ENCODE measurements at regions not wholly inside any gene's neighbourhood (a gene's known extent, or its start where the extent isn't known, plus 50 kb on each side); places are given as distances from the start of the nearest gene placed in this dataset.

DNA sequence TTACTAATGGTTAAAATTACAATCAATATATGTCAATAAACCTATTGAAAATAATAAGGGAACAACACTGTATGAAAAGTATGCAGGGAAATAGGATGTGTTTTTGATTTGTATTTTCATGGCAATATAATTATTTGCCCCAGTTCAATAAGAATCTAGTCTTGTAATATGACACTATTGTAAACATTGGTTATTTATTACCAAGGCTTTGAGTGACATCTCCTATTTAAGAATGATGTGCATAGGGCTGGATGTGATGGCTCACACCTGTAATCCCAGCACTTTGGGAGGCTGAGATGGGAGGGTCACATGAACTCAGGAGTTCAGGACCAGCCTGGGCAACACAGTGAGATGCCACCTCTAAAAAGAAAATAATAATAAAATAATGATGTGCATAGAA lies 78.6 kb upstream of the DTNBP1 start:
- ChIA-PET POLR2A (no interaction called here), CTCF (no interaction called here)
- no peaks in the 10 kb centered on the region for H3K36me3 ChIP-seq (ENCODE audit: control insufficient read depth in 2 of 2, insufficient read depth in 1 of 2, low read length in 2 of 2)
- H3K4me3 ChIP-seq (ENCODE audit: low read depth, low read length), result no peak overlapping the region
- no peaks in the 10 kb centered on the region; the same call in 1 of the 2 replicates for H3K4me1 ChIP-seq (ENCODE audit: control insufficient read depth, insufficient read depth, low read length)
- H3K27ac ChIP-seq (ENCODE audit: extremely low read depth, low read depth, low read length), result no peak overlapping the region
- no peaks in the 10 kb centered on the region for H3K9me3 ChIP-seq (ENCODE audit: control insufficient read depth, insufficient read depth, low read depth, low read length)
- TF ChIP-seq ZNF394 (tag by site-specific recombination; IDR thresholded peaks at IDR 0.05; ENCODE audit: borderline replicate concordance), result no peak
- TF ChIP-seq ZNF221 (tag by site-specific recombination; IDR thresholded peaks at IDR 0.05; ENCODE audit: borderline replicate concordance), result no peak
- TF ChIP-seq, protein P1, sequence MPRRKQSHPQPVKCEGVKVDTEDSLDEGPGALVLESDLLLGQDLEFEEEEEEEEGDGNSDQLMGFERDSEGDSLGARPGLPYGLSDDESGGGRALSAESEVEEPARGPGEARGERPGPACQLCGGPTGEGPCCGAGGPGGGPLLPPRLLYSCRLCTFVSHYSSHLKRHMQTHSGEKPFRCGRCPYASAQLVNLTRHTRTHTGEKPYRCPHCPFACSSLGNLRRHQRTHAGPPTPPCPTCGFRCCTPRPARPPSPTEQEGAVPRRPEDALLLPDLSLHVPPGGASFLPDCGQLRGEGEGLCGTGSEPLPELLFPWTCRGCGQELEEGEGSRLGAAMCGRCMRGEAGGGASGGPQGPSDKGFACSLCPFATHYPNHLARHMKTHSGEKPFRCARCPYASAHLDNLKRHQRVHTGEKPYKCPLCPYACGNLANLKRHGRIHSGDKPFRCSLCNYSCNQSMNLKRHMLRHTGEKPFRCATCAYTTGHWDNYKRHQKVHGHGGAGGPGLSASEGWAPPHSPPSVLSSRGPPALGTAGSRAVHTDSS (tag by site-specific recombination; IDR thresholded peaks at IDR 0.05), result no peak
- no peak for TF ChIP-seq ZNF791 (tag by site-specific recombination; IDR thresholded peaks at IDR 0.05)
- no peak for TF ChIP-seq IKZF3 (tag by site-specific recombination; IDR thresholded peaks at IDR 0.05)
- no peak for TF ChIP-seq ZNF501 (tag by site-specific recombination; IDR thresholded peaks at IDR 0.05)
- no peak for TF ChIP-seq OVOL3 (tag by site-specific recombination; IDR thresholded peaks at IDR 0.05)

DNA sequence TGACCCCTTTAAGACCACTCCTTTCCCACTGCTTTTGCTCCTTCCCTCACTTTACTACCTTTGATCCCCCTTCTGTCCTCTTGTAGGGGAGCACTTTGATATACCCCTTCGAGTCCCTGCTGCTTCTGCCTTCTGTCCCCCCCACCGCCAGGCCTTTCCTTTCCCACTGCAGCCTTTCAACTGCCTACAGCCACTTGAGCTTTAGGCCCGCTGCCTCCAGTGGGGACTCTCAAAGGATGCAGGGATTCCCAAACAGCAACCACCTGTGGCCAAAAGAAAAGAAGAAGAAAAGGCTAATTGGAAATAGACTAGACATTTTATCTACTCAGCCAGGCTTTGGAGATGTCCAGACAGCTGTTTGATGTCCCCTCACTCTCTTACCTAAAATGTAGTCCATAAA lies 77.0 kb upstream of the DTNBP1 start:
- TF ChIP-seq ZNF677 (tag by site-specific recombination; IDR thresholded peaks at IDR 0.05) (no peak), ZNF544 (tag by site-specific recombination; IDR thresholded peaks at IDR 0.05) (no peak), ZNF214 (tag by site-specific recombination; IDR thresholded peaks at IDR 0.05; ENCODE audit: borderline replicate concordance) (no peak), OVOL3 (tag by site-specific recombination; IDR thresholded peaks at IDR 0.05) (no peak), SP3 (tag by site-specific recombination; IDR thresholded peaks at IDR 0.05) (no peak), ZNF155 (tag by site-specific recombination; IDR thresholded peaks at IDR 0.05) (no peak), ZNF24 (tag by site-specific recombination; IDR thresholded peaks at IDR 0.05) (no peak), ZNF274 (IDR thresholded peaks at IDR 0.05; ENCODE audit: low read length) (no peak), ZNF274 (tag by site-specific recombination; IDR thresholded peaks at IDR 0.05; ENCODE audit: borderline replicate concordance) (no peak)
- TF ChIP-seq, protein P2, sequence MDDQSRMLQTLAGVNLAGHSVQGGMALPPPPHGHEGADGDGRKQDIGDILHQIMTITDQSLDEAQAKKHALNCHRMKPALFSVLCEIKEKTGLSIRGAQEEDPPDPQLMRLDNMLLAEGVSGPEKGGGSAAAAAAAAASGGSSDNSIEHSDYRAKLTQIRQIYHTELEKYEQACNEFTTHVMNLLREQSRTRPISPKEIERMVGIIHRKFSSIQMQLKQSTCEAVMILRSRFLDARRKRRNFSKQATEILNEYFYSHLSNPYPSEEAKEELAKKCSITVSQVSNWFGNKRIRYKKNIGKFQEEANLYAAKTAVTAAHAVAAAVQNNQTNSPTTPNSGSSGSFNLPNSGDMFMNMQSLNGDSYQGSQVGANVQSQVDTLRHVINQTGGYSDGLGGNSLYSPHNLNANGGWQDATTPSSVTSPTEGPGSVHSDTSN (CRISPR knock-in tag; IDR thresholded peaks at IDR 0.05), result no peak
- TF ChIP-seq, protein P3, sequence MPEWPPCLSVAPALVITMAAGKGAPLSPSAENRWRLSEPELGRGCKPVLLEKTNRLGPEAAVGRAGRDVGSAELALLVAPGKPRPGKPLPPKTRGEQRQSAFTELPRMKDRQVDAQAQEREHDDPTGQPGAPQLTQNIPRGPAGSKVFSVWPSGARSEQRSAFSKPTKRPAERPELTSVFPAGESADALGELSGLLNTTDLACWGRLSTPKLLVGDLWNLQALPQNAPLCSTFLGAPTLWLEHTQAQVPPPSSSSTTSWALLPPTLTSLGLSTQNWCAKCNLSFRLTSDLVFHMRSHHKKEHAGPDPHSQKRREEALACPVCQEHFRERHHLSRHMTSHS (tag by site-specific recombination; IDR thresholded peaks at IDR 0.05), result no peak
- CTCF ChIA-PET, result interaction anchor here (0.7 kb wide), 1 partner anchor 697 kb away, joined by 4 read pairs; no protein-coding TSS in a partner anchor
- Histone ChIP-seq H3K4me3 (ENCODE audit: low read depth, low read length) (no peak overlapping the region), H3K36me3 (ENCODE audit: control insufficient read depth in 2 of 2, insufficient read depth in 1 of 2, low read length in 2 of 2) (no peaks in the 10 kb centered on the region), H3K27ac (ENCODE audit: extremely low read depth, low read depth, low read length) (no peak overlapping the region), H3K4me1 (ENCODE audit: control insufficient read depth, insufficient read depth, low read length) (peaks cover 8% of the 10 kb centered on the region), H3K9me3 (ENCODE audit: control insufficient read depth, insufficient read depth, low read depth, low read length) (no peaks in the 10 kb centered on the region)
- POLR2A ChIA-PET, result no interaction called here

DNA sequence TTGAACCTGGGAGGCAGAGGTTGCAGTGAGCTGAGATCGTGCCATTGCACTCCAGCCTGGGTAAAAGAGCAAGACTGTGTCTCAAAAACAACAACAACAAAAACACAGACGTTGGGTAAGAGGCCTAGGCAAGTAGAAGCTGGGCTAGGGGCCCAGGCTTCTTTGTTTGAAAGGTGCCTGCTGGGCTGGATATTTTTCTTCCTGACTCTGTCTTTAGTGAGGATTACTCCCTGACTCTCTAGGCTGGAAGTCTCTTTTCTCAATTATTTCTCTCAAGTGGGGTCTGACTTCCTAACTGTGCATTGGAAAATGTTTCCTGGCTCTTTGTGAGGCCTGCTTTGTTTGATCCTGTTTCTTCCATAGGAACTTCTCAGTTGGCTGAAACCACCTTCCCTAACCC lies 76.5 kb upstream of the DTNBP1 start:
- Histone ChIP-seq H3K27ac (ENCODE audit: extremely low read depth, low read depth, low read length) (no peak overlapping the region), H3K9me3 (ENCODE audit: control insufficient read depth, insufficient read depth, low read depth, low read length) (no peaks in the 10 kb centered on the region), H3K4me1 (ENCODE audit: control insufficient read depth, insufficient read depth, low read length) (peaks cover 10% of the 10 kb centered on the region), H3K36me3 (ENCODE audit: control insufficient read depth in 2 of 2, insufficient read depth in 1 of 2, low read length in 2 of 2) (no peaks in the 10 kb centered on the region), H3K4me3 (ENCODE audit: low read depth, low read length) (no peak overlapping the region)
- TF ChIP-seq ZNF214 (tag by site-specific recombination; IDR thresholded peaks at IDR 0.05; ENCODE audit: borderline replicate concordance) (no peak), ZNF530 (tag by site-specific recombination; IDR thresholded peaks at IDR 0.05; ENCODE audit: low read depth) (no peak), ZNF146 (tag by site-specific recombination; IDR thresholded peaks at IDR 0.05) (no peak), SCRT2 (tag by site-specific recombination; IDR thresholded peaks at IDR 0.05) (no peak), ZNF677 (tag by site-specific recombination; IDR thresholded peaks at IDR 0.05) (no peak), ZNF341 (tag by site-specific recombination; IDR thresholded peaks at IDR 0.05; ENCODE audit: low read depth) (no peak), GLI2 (tag by site-specific recombination; IDR thresholded peaks at IDR 0.05; ENCODE audit: borderline replicate concordance, low read depth) (no peak), ZNF529 (tag by site-specific recombination; IDR thresholded peaks at IDR 0.05; ENCODE audit: insufficient replicate concordance) (no peak), ZSCAN16 (tag by site-specific recombination; IDR thresholded peaks at IDR 0.05) (no peak), ZNF585B (tag by site-specific recombination; IDR thresholded peaks at IDR 0.05) (no peak), OSR2 (tag by site-specific recombination; IDR thresholded peaks at IDR 0.05) (no peak)
- POLR2A ChIA-PET, result no interaction called here
- CTCF ChIA-PET, result no interaction called here
